Adrenal gland (tissue), 5 donors: ENCODE measurements at regions not wholly inside any gene's neighbourhood (a gene's known extent, or its start where the extent isn't known, plus 50 kb on each side); places are given as distances from the start of the nearest gene placed in this dataset.

Experiments used
- CTCF ChIP-seq, 6 experiments: fragments of 450-650 bp in 4 of 6; fragments of 200-600 bp in 2 of 6; sonication (generic) in 1 of 6; IDR thresholded peaks; 1 replicate in 5 of 6; 2 replicates in 1 of 6; pipeline versions ENCODE4 v1.5.1 to v1.8.0; 2016 to 2021; ENCODE audit warnings: antibody characterized with exemption in 6 of 6, mild to moderate bottlenecking in 2 of 6, moderate library complexity in 1 of 6
- POLR2A ChIP-seq, 2 donors: fragments of 450-650 bp; IDR thresholded peaks; one replicate each; pipeline ENCODE4 v1.6.1; 2017; ENCODE audit warnings: antibody characterized with exemption in 2 of 2, mild to moderate bottlenecking in 2 of 2, moderate library complexity in 1 of 2
- donor health status: DM: no; HTN: no; CAD: no.

GRCh38 chr1:188382851-188383250, 1554.1 kb downstream of the PLA2G4A start:
- TF ChIP-seq CTCF (IDR thresholded peaks at IDR 0.05) (no peak), POLR2A (IDR thresholded peaks at IDR 0.05) (no peak)
